HEK293 (cell line): ENCODE measurements at regions not wholly inside any gene's neighbourhood (a gene's known extent, or its start where the extent isn't known, plus 50 kb on each side); places are given as distances from the start of the nearest gene placed in this dataset.

Source experiments
- ATF2 ChIP-seq: fragments of 450-650 bp; formaldehyde crosslinking; IDR thresholded peaks from 2 replicates; pipeline ENCODE4 v1.5.1; 2016; ENCODE audit warnings: missing biosample characterization, missing genetic modification characterization, low read depth
- CTCF ChIP-seq: fragments of 450-650 bp; formaldehyde crosslinking; IDR thresholded peaks from 2 replicates; pipeline ENCODE4 v1.5.1; 2016; ENCODE audit warnings: missing biosample characterization, missing genetic modification characterization
- REST ChIP-seq: fragments of 450-650 bp; formaldehyde crosslinking; IDR thresholded peaks from 2 replicates; pipeline ENCODE4 v1.5.1; 2016; ENCODE audit warnings: missing biosample characterization, missing genetic modification characterization
- ZNF24 ChIP-seq: fragments of 450-650 bp; formaldehyde crosslinking; IDR thresholded peaks from 2 replicates; pipeline ENCODE4 v1.5.1; 2016; ENCODE audit warnings: missing biosample characterization, missing genetic modification characterization
- ZNF37A ChIP-seq: fragments of 450-650 bp; IDR thresholded peaks from 2 replicates; pipeline ENCODE4 v1.5.1; 2018; ENCODE audit warnings: missing biosample characterization, missing genetic modification characterization
- ZNF433 ChIP-seq: fragments of 450-650 bp; formaldehyde crosslinking; IDR thresholded peaks from 2 replicates; pipeline ENCODE4 v1.5.1; 2016; ENCODE audit warnings: missing biosample characterization, missing genetic modification characterization, low read depth
- ZNF48 ChIP-seq: fragments of 450-650 bp; formaldehyde crosslinking; IDR thresholded peaks from 2 replicates; pipeline ENCODE4 v1.5.1; 2016; ENCODE audit warnings: missing biosample characterization, missing genetic modification characterization
- ZNF571 ChIP-seq: fragments of 450-650 bp; formaldehyde crosslinking; IDR thresholded peaks from 2 replicates; pipeline ENCODE4 v1.5.0; 2017; ENCODE audit warnings: missing biosample characterization, missing genetic modification characterization
- ZNF585B ChIP-seq: fragments of 450-650 bp; formaldehyde crosslinking; IDR thresholded peaks from 2 replicates; pipeline ENCODE4 v1.5.1; 2016; ENCODE audit warnings: missing biosample characterization, missing genetic modification characterization
- ZSCAN5A ChIP-seq: fragments of 450-650 bp; formaldehyde crosslinking; IDR thresholded peaks from 2 replicates; pipeline ENCODE4 v1.5.1; 2016; ENCODE audit warnings: missing biosample characterization, missing genetic modification characterization

- TF ChIP-seq ZNF24 (no peak), CTCF (no peak), ZNF433 (tag by site-specific recombination) (no peak), ZNF37A (tag by site-specific recombination) (no peak), REST (tag by site-specific recombination) (no peak), ZNF571 (tag by site-specific recombination) (no peak), ZSCAN5A (no peak), ATF2 (no peak), ZNF585B (no peak), ZNF48 (tag by site-specific recombination) (no peak)
These were observed 134.0 kb upstream of the LYPLAL1 start for GRCh38 chr1:219039682-219040154.
